K562 (cell line): ENCODE measurements at regions not wholly inside any gene's neighbourhood (a gene's known extent, or its start where the extent isn't known, plus 50 kb on each side); places are given as distances from the start of the nearest gene placed in this dataset.

Experiments
- E2F4 ChIP-seq: sonication (generic); formaldehyde crosslinking; IDR thresholded peaks from 2 replicates; pipeline ENCODE4 v1.8.0; 2022; ENCODE audit warnings: mild to moderate bottlenecking, low read depth, missing genetic modification reagents
- FOS ChIP-seq: IDR thresholded peaks from 3 replicates; pipeline ENCODE4 v1.6.1; 2011; ENCODE audit not compliant: insufficient read length; ENCODE audit errors: extremely low read depth
- GATAD2B ChIP-seq: fragments of 450-650 bp; IDR thresholded peaks from 2 replicates; pipeline ENCODE4 v1.6.1; 2017; ENCODE audit warnings: mild to moderate bottlenecking, borderline replicate concordance
- KDM2B ChIP-seq: fragments of 250-450 bp; sonication (Bioruptor Pico); IDR thresholded peaks from 2 replicates; pipeline ENCODE4 v1.8.0; 2021; ENCODE audit warnings: mild to moderate bottlenecking, moderate library complexity
- NCOA1 ChIP-seq: fragments of 450-650 bp; IDR thresholded peaks from 2 replicates; pipeline ENCODE4 v1.6.1; 2016; ENCODE audit warnings: low read depth
- POLR2A ChIP-seq: fragments of 450-650 bp; conservative IDR thresholded peaks from 2 replicates; pipeline ENCODE4 v1.6.1; 2016
- SIN3A ChIP-seq, 2 experiments: fragments of 150-350 bp in 1 of 2; IDR thresholded peaks; 2 replicates each; pipeline ENCODE4 v1.6.1; 2011 to 2016; ENCODE audit warnings: borderline replicate concordance in 2 of 2, low read depth in 2 of 2, low read length in 2 of 2, mild to moderate bottlenecking in 2 of 2, moderate library complexity in 2 of 2; ENCODE audit not compliant: control insufficient read depth in 1 of 2
- TF ChIP-seq, protein P1 (sequence below): fragments of 250-450 bp; sonication (Bioruptor Pico); IDR thresholded peaks from 2 replicates; pipeline ENCODE4 v1.8.0; 2022; ENCODE audit warnings: moderate library complexity, mild to moderate bottlenecking, inconsistent platforms
- TF ChIP-seq, protein P2 (sequence below), 2 experiments: fragments of 450-650 bp; formaldehyde crosslinking in 1 of 2; IDR thresholded peaks; 2 replicates each; pipeline versions ENCODE4 v1.4.0 to v1.6.1; 2014 to 2020; ENCODE audit warnings: mild to moderate bottlenecking in 2 of 2, borderline replicate concordance in 1 of 2, low read depth in 1 of 2

DNA sequence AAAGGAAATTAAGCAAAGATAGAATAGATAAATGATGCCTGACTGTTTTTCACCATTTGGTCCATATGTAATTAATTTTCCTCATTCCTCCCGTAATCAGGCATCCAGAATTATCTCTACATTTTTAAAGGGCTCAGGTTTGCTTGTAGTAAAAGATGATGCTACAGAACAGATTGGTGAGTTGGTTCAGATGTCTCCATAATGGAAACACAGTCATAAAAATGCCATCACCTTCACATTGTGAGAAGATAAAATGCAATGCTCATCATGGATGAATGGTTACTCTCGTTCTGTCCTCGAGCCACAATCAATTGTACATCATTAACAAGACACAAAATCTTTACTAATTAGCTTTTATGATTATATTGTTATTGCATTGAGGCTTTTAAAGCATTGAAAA is 64.9 kb upstream of the CELF2 start:
- TF ChIP-seq, protein P1, sequence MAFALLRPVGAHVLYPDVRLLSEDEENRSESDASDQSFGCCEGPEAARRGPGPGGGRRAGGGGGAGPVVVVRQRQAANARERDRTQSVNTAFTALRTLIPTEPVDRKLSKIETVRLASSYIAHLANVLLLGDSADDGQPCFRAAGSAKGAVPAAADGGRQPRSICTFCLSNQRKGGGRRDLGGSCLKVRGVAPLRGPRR = no peak
- TF ChIP-seq SIN3A (IDR thresholded peaks at IDR 0.05; ENCODE audit: borderline replicate concordance in 2 of 2, control insufficient read depth in 1 of 2, low read depth in 2 of 2, low read length in 2 of 2) = no peak
- TF ChIP-seq NCOA1 = no peak
- TF ChIP-seq POLR2A = no peak
- TF ChIP-seq E2F4 (CRISPR knock-in tag) = no peak
- TF ChIP-seq KDM2B (CRISPR knock-in tag) = no peak
- TF ChIP-seq GATAD2B = no peak
- TF ChIP-seq, protein P2, sequence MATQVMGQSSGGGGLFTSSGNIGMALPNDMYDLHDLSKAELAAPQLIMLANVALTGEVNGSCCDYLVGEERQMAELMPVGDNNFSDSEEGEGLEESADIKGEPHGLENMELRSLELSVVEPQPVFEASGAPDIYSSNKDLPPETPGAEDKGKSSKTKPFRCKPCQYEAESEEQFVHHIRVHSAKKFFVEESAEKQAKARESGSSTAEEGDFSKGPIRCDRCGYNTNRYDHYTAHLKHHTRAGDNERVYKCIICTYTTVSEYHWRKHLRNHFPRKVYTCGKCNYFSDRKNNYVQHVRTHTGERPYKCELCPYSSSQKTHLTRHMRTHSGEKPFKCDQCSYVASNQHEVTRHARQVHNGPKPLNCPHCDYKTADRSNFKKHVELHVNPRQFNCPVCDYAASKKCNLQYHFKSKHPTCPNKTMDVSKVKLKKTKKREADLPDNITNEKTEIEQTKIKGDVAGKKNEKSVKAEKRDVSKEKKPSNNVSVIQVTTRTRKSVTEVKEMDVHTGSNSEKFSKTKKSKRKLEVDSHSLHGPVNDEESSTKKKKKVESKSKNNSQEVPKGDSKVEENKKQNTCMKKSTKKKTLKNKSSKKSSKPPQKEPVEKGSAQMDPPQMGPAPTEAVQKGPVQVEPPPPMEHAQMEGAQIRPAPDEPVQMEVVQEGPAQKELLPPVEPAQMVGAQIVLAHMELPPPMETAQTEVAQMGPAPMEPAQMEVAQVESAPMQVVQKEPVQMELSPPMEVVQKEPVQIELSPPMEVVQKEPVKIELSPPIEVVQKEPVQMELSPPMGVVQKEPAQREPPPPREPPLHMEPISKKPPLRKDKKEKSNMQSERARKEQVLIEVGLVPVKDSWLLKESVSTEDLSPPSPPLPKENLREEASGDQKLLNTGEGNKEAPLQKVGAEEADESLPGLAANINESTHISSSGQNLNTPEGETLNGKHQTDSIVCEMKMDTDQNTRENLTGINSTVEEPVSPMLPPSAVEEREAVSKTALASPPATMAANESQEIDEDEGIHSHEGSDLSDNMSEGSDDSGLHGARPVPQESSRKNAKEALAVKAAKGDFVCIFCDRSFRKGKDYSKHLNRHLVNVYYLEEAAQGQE (IDR thresholded peaks at IDR 0.05; ENCODE audit: borderline replicate concordance) = no peak
- TF ChIP-seq, protein P2 (CRISPR knock-in tag; IDR thresholded peaks at IDR 0.05; ENCODE audit: low read depth) = no peak
- no peak for TF ChIP-seq FOS
